AG09319 (cell line): ENCODE measurements at regions not wholly inside any gene's neighbourhood (a gene's known extent, or its start where the extent isn't known, plus 50 kb on each side); places are given as distances from the start of the nearest gene placed in this dataset.

ENCODE experiments used
- DNase-seq: peaks from one replicate; pipeline ENCODE4 v3.0.0-alpha.2; 2010; ENCODE audit warnings: low read depth; ENCODE audit errors: extremely low read depth
- CTCF ChIP-seq: IDR thresholded peaks from 2 replicates; pipeline ENCODE4 v1.5.1; 2011; ENCODE audit warnings: low read depth, mild to moderate bottlenecking, inconsistent platforms, low read length, moderate library complexity

GRCh38 chr11:26144911-26145310, 187.0 kb upstream of the ANO3 start:
- TF ChIP-seq CTCF: no peak
- no peak for DNase-seq

- DNase-seq: no peak
- TF ChIP-seq CTCF: no peak
Measured at GRCh38 chr11:26149585-26149984, 182.3 kb upstream of the ANO3 start.

GRCh38 chr11:26150031-26150430, 181.9 kb upstream of the ANO3 start:
- DNase-seq: no peak
- no peak for TF ChIP-seq CTCF

- no peak for DNase-seq
- TF ChIP-seq CTCF: no peak
Measured at GRCh38 chr11:26158251-26158650, 173.7 kb upstream of the ANO3 start.

GRCh38 chr11:26162291-26162690, 169.6 kb upstream of the ANO3 start:
- DNase-seq: no peak
- no peak for TF ChIP-seq CTCF

GRCh38 chr11:26186389-26186788, 145.5 kb upstream of the ANO3 start:
- TF ChIP-seq CTCF: no peak
- no peak for DNase-seq

- TF ChIP-seq CTCF: no peak
- DNase-seq: peak; percentile 53
Measured at GRCh38 chr11:26187639-26188038, 144.3 kb upstream of the ANO3 start.
